HG03521 (cell line): ENCODE measurements at regions not wholly inside any gene's neighbourhood (a gene's known extent, or its start where the extent isn't known, plus 50 kb on each side); places are given as distances from the start of the nearest gene placed in this dataset.
A peak's percentile ranks its signal among the peaks of the same experiment; 100 is the strongest.
"Not testable (repeated sequence)": the region's sequence is repeated elsewhere in the genome, so short reads cannot be mapped to it uniquely, and the experiment has no call there.

Source experiments
- ATAC-seq: cut with Tn5 transposase; IDR thresholded peaks from one replicate; pipeline ENCODE4 v1.9.1; 2021; ENCODE audit warnings: mild to moderate bottlenecking, moderate library complexity; ENCODE audit not compliant: unreplicated experiment

GRCh38 chr4:141455651-141456050 lies 180.7 kb upstream of the IL15 start:
- no peak for ATAC-seq

- ATAC-seq, result no peak
Observed at GRCh38 chr4:141457653-141458052, 178.7 kb upstream of the IL15 start.

- ATAC-seq, result no peak
Observed at GRCh38 chr4:141458501-141458900, 177.9 kb upstream of the IL15 start.

GRCh38 chr4:141459020-141459419 lies 177.4 kb upstream of the IL15 start:
- ATAC-seq, result no peak

- no peak for ATAC-seq
Observed at GRCh38 chr4:141462361-141462760, 174.0 kb upstream of the IL15 start.

GRCh38 chr4:141463678-141464077 lies 172.7 kb upstream of the IL15 start:
- no peak for ATAC-seq

GRCh38 chr4:141464366-141464765 lies 172.0 kb upstream of the IL15 start:
- no peak for ATAC-seq

DNA sequence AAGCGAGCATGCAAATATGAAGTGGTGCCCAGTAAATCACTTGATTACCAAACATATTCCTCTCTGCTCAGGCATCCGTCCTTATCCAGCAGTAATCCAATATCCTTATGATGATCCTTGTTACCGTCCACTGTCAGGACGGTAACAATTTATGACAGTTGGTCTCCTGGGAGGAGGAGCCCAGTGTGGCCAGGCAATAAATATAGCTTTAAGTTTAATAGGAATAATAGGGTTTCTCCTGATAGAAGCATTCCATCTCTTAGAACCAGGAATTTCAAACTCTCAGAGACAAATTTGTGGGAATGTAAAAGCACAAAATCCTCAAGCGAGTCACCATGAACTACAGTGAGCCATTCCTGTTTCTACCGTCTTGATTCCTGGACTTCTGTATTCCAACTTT lies 171.2 kb upstream of the IL15 start:
- ATAC-seq, result no peak

GRCh38 chr4:141467225-141467624 lies 169.2 kb upstream of the IL15 start:
- no peak for ATAC-seq

DNA sequence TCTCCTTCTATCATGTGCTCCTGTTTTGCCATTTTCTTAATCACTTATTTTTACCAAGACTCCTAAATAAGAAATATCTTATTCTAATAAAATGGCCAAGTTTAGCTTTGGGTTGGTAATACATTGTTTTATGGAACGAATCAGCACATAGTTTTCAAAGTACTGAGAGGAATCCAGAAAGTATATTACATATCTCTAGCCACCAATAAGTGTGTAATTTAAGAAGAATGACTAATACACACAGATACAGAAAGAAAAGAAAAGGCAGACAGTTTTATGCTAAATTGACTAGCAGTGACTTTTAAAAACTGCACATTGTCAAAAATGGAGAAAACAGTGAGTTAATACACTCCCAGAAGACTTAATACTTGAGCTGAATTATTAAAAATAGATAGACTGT lies 167.0 kb upstream of the IL15 start:
- no peak for ATAC-seq

DNA sequence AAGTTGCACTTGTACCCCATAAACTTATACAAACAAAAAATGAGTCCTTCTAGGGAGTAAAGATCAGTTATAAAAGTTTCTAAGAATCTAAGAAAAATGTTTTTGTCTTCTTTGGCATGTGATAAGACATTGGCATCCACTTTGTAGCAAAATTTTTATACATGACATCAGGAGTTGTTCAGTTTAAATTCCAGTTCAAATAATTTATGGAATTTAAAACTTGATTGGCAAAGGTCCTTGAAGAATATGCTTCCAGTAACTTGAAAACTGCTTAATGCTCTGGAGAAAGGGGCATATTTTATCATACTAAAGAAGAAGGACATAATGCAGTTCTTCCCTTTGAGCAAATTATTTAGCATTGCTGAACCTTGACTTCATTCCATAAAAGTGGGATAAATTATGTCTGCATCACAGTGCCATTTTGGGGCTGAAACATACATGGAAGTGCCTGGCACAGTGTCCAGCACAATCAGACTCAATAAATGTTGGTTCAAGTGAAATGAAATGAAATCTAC lies 163.3 kb upstream of the IL15 start:
- no peak for ATAC-seq

DNA sequence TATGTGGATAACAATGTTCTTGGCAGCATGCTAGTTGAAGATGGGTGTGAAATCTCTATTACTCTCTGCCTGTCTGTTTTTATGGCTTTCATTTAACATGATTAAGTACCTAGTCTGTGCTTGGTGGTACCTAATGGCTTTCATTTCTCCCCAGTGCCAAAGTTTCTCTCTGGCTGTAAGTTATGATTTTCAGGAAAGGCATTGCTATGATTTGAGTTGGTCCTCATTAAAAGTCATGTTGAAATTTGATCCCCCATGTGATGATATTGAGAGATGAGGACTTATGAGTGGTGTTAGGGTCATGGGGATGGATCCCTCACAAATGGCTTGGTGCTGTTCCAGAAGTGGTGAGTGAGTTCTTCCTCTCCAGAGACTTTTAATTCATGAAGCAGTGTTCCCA lies 162.4 kb upstream of the IL15 start:
- no peak for ATAC-seq

GRCh38 chr4:141480950-141481349 lies 155.4 kb upstream of the IL15 start:
- ATAC-seq, result no peak

DNA sequence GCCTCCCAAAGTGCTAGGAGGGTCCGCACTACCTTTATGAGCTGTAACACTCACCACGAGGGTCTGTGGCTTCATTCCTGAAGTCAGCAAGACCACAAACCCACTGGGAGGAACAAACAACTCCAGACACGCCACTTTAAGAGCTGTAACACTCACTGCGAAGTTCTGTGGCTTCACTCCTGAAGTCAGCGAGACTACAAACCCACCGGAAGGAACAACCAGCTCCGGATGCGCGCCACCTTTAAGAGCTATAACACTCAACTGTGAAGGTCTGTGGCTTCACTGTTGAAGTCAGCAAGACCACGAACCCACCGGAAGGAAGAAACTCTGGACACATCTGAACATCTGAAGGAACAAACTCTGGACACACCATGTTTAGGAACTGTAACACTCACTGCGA lies 152.1 kb upstream of the IL15 start:
- not testable (repeated sequence) for ATAC-seq

DNA sequence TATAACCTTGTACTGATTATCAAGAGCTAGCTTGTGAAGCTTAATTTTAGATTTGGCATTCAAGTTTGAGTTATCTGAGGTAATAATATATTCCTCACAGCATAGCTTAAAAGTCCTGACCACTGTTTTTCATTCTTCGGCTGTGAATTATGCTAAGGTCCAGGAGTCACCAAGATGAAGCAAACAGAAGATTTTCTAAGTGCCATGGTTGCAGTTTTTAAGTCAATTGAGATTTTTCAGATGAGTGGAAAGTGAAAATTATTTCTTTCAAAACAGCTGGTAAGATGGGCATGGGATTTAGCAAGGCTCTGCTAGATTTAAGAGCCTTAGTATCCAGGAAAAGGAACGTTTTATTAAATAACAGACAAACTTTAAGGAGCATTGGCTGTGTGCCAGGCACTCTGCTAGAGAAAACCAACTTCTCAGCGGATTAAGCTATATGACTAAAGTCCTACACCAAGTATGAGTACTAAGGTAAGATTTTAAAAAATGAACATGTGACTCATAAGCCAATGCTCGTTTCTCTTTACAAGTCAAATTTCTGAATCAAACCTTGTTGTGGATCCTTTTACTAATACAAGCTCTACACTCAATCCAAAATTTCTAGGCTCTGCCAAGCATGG lies 149.9 kb upstream of the IL15 start:
- no peak for ATAC-seq

GRCh38 chr4:141497627-141498026 lies 138.8 kb upstream of the IL15 start:
- ATAC-seq, result peak; percentile 85

- no peak for ATAC-seq
Observed at GRCh38 chr4:141499261-141499853, 137.0 kb upstream of the IL15 start.

DNA sequence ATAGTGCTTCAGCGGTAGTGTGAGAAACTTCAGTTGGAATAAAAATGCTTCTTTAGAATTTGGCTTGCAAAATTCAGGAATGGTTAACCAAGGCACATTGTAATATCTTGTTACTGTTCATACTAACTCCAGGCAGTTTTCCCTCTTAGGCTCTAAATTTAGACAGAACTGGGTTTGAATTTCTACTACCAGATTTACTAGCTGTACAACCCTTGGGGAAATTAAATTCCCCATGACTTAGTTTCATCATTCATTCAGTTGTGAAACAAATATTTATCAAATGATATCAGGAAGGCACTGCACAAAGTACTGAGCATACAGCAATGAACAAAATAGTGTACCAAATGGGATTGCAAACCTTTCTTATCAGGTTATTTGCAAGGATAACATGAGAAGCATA lies 135.0 kb upstream of the IL15 start:
- no peak for ATAC-seq

DNA sequence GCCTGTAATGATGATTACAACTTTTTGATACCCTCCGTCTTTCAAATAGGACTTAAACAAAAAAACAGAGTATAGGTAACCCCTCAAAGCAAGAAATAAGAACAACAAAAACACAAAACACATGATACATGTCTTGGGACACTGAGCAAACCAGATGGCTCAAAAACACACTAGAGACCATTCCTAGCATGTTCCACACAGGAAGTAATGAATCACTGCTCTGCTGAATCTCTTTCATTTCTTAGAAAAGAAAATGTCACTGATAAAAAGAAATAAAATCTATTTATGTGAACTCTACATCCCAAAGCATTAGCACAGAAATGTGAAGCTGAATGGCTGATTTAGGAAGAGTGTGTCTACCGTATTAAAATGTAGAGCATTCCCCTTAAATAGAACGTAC lies 134.5 kb upstream of the IL15 start:
- no peak for ATAC-seq

DNA sequence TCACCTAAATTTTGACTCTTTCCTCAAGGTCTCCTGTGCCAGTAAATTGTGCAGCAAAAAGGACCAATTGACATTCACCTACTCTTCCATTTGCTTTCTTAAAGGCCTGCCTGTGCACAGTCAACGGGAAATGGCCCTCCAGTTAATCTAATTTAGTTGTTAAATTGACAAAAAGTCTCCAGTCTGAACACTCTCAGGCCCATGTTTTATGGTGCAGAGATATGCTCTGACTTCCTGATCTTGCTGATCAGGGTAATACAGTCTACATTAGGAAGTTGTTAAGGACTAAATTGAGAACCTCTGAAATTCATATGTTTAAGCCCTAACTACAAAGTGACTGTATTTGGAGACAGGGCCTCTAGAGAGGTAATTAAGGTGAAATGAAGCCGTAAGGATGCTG lies 133.6 kb upstream of the IL15 start:
- no peak for ATAC-seq

DNA sequence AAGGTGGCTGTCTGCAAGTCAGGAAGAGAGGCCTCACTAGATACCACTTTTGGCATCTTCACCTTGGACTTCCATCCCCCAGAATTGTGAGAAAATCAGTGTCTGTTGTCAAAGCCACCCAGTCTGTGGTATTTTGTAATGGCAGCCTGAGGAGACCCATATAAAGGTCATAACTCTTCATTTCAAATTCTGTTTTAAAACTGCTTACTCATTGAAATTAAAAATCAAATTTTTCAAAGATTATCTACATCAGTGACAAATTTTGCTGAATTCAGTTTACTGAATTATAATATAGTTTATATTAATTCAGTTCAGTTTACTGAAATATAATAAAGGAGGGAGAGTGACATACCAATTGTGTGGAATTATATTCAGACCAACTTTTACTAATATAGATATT lies 133.1 kb upstream of the IL15 start:
- ATAC-seq, result no peak

DNA sequence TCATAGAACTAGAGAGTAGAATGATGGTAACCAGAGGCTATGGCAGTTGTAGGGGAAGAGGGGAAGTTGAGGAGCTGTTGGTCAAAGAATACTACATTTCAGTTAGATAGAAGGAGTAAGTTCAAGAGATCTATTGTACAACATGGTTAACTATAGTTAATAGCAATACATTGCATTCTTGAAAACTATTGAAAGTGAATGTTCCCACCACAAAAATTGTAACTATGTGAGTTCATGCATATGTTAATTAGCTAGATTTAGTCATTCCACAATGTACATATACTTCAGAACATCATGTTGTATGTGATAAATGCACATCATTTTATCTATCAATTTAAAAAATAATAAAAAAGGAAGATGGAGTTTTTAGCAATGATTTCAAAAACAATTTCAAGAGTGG lies 125.3 kb upstream of the IL15 start:
- ATAC-seq, result no peak

DNA sequence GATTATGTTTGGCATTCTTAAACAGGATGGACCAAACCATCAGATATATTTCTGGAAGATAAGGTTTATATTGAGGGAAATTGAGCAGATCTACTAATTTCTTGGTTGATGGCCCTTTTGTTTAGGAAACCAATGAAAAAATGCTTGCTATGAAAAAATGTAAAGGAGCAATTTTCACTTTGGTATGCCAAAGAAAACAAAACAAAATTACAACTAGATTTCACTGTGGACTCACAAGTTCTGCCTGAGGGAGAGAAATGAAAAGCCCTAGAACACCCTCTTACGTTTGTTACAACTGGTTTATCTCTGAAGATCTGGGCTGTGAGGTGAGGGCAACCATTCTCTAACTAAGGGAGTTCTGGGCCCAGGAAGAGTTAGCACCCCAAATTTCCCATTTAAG lies 122.5 kb upstream of the IL15 start:
- ATAC-seq, result no peak
